COLO668 (cell line): ENCODE measurements at regions not wholly inside any gene's neighbourhood (a gene's known extent, or its start where the extent isn't known, plus 50 kb on each side); places are given as distances from the start of the nearest gene placed in this dataset.
"Not testable (repeated sequence)": the region's sequence is repeated elsewhere in the genome, so short reads cannot be mapped to it uniquely, and the experiment has no call there.

ENCODE experiments used
- DNase-seq: peaks from one replicate; lab custom pipeline; 2025; ENCODE audit not compliant: unreplicated experiment; lab: John Stamatoyannopoulos, UW

DNA sequence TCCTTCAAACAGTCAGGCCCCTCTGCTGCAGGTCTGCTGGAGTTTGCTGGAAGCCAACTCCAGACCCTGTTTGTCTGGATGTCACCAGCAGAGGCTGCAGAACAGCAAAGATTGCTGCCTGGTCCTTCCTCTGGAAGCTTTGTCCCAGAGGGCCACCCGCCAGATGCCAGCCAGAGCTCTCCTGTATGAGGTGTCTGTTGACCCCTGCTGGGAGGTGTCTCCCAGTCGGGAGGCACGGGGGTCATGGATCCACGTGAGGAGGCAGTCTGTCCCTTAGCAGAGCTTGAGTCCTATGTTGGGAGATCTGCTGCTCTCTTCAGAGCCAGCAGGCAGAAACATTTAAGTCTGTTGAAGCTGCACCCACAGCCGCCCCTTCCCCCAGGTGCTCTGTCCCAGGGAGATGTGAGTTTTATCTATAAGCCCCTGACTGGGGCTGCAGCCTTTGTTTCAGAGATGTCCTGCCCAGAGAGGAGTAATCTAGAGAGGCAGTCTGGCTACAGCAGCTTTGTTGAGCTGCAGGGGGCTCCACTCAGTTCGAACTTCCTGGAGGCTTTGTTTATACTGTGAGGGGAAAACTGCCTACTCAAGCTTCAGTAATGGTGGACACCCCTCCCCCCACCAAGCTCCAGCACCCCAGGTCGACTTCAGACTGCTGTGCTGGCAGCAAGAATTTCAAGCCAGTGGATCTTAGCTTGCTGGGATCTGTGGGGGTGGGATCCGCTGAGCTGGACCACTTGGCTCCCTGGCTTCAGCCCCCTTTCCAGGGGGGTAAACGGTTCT is 72.1 kb downstream of the OGFRL1 start:
- not testable (repeated sequence) for DNase-seq

DNA sequence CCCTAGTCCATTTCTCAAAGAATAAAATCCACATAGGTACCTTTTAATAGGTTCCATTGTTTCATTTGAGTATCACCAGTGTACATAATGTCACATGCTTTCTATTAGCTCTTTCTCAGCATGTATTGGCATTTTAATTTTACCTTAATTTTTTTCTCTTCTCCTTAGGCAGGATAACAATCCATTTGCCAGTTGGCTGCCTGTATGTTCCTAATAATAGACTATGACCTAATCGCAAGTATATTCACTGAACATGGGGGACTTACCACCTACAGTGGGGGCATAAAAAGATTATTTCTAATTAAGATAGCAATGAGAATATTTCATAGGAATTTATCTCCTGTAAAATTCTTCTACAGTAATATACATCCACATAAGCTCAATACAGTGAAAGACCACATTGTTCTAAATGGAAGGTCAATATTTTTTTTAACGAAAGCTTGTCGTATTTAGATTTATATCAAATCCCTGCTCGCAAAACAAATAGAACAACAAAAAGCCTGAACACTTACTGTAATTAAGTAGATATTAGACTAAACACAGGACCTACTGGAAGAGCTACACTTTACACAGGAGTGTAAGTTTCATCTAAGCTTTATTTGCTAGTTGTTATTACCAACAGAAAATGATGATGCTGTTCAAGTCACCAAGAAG is 76.4 kb downstream of the OGFRL1 start:
- no peak for DNase-seq

DNA sequence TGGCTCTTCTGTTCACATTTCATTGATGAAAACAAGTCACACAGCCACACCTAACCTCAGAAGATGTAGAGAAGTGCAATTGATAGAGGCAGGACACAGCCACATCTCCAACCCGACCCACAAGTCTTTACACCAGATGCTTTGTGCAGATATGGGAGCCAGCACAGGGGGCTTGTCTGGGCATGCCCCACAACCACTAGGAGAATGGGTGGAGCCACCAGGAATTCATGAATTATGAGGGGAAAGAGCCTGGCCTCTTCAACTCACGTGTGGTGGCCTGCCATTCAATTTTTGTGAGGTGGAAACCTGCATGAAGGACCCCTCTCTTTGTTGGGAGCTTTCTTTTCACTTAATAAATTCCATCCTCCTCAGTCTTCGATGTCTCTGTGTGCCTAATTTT is 79.1 kb downstream of the OGFRL1 start:
- DNase-seq, result no peak

DNA sequence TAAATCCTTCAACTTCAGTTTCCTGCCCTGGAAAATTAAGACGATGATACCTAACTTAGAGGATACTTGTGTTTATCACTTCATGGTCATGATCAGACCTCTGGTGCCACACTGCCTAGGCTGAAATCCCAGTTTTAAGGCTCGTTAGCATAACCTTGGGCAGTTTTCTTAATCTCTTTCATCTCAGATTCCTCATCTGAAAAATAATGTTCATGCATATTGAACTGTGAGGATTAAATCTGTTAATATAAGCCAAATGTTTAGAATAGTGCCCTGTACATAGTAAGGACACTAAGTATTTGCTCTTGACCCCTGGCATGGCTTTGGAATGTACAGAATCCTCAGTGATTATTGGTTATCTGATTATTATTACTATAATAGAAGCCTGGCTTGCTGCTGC is 79.7 kb downstream of the OGFRL1 start:
- no peak for DNase-seq

DNA sequence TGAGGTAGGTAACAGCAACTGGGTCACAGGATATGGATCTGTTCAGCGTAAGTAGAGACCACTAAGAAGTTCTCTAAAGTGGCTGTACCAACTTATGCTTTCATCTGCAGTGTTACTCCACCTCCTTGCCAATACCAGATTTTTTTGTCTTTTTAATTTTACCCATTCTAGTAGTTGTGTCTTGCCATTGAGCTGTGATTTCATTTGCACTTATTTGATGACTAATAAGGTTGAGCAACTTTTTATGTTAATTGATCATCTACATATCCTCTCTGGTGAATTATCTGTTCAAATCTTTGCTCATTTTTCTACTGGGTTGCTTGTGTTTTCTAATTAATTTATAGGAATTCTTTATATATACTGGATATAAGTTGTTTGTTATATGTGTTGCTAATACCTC is 82.9 kb downstream of the OGFRL1 start:
- DNase-seq, result no peak

DNA sequence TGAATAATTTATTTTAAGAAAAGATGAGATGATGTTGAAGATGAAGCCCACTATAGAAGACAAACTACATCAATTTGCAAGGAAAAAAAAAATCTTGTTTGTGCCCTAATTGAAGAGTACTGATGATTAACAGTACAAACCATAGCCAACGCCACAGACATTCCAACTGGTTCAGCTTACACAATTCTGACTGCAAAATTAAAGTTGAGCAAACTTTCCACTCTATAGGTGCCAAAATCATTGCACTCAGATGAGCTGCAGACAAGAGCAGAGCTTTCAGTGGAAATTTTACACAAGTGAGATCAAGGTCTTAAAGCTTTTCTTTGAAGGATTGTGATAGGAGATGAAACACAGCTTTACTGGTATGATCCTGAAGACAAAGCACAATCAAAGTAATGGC is 85.3 kb downstream of the OGFRL1 start:
- DNase-seq, result no peak

DNA sequence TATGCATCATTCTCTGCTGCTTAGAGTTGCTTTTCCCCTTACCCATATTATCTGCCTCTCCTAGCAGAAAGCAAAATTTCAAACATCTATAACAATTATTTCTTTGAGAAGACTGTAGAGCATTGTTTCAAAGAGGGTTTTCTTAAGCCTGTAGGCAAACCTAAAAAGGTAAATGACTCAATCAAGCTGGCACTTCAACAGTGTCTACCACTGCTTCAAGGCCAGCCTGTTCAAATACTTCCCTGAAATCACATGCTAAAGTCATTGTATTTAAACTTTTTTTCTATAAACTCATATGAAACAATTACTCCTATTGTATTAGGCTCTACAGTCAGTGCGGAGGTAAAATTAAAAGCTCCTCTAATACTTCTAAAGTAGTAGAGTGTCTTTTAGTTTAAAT is 87.1 kb downstream of the OGFRL1 start:
- no peak for DNase-seq

DNA sequence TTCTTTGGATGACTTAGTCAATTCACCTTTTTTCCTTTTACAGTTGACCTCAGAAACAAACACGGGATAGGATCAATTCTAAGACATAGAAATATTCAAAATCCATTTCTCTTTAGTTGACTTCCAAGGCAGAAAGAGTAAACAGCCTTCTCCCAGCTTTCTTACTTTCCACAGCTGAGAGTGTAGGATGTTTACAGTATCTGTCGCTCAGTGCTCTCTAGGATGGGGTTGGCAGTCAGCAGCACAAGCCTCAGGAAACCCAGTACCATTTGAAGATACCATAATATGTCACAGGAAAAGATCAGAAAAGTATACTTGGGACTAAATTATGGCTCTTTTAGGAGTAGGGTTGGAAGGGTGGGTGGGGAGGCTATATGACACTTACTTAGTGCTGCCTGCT is 88.2 kb downstream of the OGFRL1 start:
- DNase-seq, result no peak

DNA sequence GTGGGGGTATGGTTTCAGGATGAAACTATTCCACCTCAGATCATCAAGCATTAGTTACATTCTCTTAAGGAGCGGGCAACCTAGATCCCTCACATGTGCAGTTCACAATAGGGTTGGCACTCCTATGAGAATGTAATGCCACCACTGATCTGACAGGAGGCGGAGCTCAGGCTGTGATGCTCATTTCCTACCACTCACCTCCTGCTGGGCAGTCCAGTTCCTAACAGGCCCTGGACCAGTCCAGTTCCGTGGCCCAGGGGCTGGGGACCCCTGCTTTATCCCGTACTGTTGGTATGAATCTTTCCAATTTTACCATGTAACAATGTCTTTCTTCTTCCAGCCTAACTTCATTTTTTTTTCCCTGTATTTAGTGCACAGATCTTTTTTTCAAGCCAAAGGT is 94.9 kb downstream of the OGFRL1 start:
- no peak for DNase-seq

DNA sequence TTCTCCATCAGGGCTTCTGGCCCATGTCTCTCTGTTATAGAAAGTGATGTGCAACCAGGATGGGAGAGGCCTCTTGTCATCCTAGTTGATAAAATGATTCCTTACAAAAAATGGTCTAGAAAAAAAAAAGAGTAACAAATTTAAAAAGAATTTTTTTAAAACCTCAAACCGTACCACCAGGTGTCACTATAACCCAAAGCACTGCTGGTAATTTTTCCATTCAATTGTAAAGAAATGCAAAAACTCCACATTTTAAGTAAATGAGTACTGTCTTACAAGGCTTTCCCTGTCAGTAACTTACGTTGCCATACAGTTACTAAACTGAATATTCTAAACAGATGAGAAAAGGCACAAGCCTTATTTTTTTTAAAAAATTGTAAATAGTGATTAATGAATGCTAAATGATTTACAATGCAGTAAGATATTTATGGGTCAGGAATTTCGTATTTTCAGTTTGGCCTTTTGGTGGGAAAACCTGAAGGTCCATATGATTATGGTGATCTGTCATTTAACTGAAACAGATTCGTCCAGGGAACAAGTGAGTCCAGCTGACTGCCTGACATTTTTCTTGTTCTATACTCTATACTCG is 95.4 kb downstream of the OGFRL1 start:
- no peak for DNase-seq

DNA sequence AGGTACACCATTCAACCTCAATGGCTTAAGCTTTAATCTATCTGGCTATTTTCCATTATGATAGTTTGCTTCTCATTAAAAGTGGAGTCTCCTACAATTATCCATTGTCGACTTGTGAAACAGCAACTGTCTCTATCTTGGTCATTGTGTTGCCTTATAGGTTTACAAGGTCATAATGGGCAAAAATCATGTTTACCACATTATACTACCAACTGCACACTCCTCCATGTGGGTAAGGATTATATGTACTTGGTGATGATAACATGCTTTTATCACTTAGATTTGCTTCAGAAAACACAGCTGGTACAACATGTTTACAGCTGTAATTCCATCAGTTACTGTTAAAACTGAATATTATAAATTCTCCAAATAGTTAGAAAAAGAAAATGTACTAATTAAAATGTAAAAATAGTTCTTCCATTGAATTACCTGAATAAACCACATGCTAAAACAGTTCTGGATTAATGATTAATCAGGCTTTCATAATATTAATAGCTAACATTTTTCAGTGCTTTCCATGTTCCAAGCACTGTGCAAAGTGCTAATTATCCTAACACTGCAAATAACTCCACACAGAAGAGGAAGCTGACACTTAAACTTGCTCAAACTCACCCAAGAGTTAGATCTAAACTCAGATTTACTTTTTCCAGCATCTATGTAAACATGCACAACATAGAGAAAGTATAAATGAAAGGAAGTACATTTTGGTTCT is 96.7 kb downstream of the OGFRL1 start:
- DNase-seq, result no peak

DNA sequence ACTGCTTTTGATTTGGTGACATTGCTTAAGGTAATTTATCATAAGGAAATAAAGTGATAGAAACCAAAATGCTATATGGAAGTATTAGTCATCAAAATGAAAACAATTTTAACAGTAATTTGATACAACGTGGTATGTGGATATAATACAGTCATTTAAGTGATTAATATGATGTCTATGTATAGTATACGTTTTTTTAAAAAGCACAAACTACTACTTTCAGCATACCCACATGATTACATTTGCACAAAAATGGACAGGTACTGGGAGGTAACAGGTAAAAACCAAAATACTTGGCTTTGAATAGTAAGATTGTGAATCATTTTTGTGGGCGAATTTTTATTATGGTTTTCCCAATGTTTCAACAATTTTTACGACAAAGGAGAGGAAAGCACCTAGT is 97.6 kb downstream of the OGFRL1 start:
- no peak for DNase-seq

DNA sequence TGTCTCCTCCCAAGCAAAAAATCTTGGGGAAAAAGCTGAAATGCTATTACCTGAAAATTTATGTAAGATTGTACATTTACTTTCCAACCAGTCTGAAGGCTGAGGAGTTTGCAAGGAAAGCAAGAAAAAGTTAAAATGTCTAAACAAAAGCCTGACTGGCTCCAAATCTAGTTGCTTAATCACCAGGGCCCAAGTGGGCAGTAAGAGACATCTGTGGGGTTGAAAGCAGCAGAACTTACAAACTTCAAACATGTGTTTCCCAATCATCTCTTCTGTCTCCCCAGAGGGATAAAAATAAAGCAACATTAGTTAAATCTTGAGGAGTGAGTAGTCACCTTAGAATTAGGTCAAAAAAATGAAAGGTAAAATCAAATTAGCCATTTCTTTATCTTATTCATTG is 98.6 kb downstream of the OGFRL1 start:
- DNase-seq, result no peak

DNA sequence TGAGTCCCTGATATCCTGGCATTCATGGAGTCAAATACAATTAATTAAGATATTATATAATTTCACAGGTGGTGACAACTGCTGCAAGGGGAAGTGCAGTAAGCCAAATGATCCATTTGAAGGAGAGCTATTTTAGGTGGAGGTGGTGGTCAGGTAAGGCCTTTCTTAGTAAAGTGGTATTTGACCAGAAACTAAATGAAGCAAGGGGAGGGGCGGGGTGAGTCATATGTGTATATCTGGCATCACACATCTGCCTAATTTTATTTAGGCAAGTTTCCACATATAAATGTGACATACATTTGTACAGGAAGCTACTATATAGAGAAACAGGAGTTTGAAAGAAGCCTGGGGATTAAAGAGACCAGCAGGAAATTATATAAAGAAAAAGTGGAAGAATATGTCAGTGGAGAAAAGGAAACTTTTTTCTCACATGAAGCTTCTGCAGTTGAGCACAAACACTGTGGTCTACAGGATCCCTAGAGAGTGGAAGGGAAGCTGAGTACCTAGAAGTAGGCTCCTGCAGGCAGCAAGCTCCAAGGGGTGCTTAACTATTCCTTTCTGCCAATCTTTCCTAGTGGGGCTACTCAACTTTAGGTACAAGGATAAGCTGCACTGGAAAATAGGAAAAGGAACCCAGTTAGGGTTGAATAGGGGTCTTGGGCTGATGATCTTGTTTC is 99.6 kb downstream of the OGFRL1 start:
- DNase-seq, result no peak

DNA sequence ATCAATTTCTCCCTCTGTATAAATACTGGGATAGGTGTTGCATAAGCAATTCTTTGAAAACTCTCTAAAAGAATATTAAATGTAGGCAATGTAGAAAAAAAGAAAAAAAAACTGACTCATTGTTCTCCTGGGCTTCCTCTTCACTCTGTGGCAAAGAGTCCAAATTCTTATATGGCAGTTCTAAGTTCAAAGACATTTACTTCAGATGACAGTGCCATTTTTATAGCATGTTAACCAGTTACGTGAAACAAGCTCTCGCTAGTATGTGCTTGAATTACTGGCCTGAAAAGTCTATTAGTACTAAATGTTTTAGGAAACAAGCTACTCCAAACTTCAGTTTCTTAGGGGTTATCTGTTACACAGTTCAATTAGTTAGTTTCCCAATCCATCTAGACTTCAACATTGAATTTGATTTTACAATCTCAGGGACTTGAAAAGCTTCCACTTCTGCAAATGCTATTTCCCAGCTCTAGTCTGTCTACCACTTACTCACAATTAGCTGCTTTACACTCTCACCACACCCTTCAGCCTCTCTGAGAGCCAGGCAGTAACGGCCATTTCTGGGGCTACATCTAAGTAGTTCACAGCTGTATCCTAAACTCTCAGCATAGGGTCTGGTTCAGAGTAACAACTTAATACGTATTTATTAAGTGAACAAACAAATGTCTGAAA is 100.4 kb downstream of the OGFRL1 start:
- no peak for DNase-seq

DNA sequence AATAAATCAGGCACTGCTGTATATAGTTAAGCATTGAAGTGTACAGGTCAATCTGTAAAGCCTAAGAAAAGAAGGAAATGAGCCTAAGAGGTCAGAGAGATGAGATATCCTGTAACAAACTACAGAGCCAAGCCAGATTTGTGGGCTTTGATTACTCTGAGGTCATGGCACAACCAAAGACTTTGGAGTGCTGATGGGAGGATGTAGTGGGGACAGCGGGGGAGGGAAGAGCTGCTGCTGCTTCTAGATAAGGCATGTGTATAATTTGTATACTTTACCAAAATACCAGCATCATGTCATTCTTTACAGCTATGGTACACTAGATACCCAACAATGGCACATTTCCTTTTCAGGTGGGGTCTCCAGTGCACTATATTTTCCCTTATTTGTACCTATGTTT is 102.5 kb downstream of the OGFRL1 start:
- DNase-seq, result no peak

DNA sequence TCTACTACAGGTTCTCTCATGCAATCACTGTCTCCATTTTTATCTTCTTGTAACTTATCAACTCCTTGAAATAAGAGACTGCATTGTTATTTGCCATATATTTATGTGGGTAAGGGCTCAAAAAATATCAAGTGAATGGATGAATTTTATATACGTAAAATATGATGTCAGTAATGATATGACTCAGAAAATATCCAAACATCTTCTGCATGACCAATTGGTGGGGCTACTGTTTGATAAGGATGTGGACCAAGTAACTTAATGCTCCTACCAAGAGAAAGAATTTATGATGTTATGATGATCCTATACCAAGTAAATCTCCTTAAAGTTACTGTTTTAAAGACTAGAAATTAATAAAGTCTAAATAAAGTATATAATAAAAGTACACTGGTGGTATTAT is 103.7 kb downstream of the OGFRL1 start:
- DNase-seq, result no peak

DNA sequence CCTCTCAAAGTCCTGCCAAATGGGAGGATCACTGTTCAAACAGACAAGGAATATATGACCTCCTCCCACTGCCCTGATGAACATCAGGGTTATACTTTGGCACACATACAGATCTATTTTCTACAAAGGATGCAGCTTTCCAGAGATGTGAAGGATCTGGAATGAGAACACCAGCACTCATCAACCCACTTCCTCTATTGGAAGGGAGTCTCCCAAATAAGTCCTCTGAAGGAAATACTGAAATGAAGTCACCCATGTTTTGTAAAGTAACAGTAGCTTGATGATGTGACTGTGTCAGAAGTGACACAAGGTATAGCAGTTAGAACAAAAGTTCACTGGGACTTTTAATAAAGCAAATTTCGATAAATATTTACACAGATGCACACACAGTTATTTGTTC is 104.9 kb downstream of the OGFRL1 start:
- DNase-seq, result no peak

DNA sequence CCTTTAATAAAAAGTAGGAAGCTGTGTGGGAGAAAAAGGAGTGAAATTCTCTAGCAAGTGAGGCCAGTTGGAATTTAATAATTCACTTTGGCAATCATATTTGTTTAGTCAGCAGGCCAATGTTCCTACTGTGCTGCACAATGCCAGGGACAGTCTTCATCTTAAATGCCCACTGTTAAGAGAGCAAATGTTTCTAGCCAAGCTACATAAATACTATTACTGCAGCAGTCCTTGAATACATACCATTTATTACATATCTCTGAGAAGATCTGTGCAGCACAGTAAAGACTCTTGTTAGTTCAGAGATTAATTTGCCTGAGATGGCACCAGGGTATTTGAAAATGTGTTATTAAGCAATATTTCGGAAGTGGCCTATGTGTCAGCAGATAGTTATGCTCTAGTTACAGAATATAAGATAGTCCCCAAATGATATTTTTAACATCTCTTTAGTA is 105.4 kb downstream of the OGFRL1 start:
- no peak for DNase-seq

DNA sequence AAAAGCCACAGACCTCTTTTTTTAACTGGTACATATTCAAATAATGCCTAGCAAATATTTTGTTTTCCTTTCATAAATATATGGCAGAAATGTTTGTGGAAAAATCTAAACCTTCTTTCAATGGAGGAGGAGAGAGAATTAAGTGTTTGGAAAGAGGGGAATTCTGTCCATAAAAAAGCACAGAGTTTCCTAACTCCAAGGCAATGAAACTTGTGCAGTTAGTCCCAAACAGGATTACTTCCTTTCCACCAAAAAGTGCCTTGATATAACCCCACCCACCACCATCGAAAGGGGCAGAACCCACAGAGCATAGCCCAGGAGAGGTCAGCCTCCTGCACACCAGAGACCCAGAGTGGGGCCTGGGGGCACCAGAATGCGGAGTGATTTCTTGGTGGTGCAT is 106.3 kb downstream of the OGFRL1 start:
- no peak for DNase-seq
